ENCODE measurements at regions not wholly inside any gene's neighbourhood (a gene's known extent, or its start where the extent isn't known, plus 50 kb on each side); places are given as distances from the start of the nearest gene placed in this dataset.

- Histone ChIP-seq H3K14ac (ENCODE audit: insufficient read length) (no peak overlapping the region), H3K4me1 (replicated peaks in 1 of 4; ENCODE audit: control insufficient read depth in 3 of 4, insufficient read depth in 4 of 4, low read length in 3 of 4) (peaks cover 5 to 17% (median 12%) of the 10 kb centered on the region in 4 experiments; a peak in 6 of 7 replicates), H3K79me1 (ENCODE audit: low read depth, low read length) (no peaks in the 10 kb centered on the region)
These were observed 407.5 kb upstream of the THBS1 start for GRCh38 chr15:39173426-39173825.

More at GRCh38 chr15:39173426-39173825, 407.5 kb upstream of the THBS1 start:
- DNase-seq (ENCODE audit: low read depth in 1 of 2, low spot score in 2 of 2) (no peak), FAIRE-seq (no peak)
- H2BK15ac ChIP-seq (ENCODE audit: low read length) = no peak overlapping the region
- CTCF ChIA-PET (ENCODE audit: partially characterized antibody) = interaction anchor here (1.9 to 2.6 kb wide), 4 partner anchors 271 to 411 kb away, joined by 5 to 13 read pairs (median 7); partner anchors contain the start of gene THBS1
- no peak overlapping the region for H3K18ac ChIP-seq (ENCODE audit: extremely low read depth, low read length)
- H3K4me3 ChIP-seq (ENCODE audit: extremely low read depth in 1 of 4, insufficient read depth in 2 of 4, low read depth in 3 of 4, low read length in 4 of 4) = no peak overlapping the region
- H2BK5ac ChIP-seq (ENCODE audit: low read depth, low read length) = no peak overlapping the region
- WGBS, 2 experiments (ENCODE audit: extremely low coverage in 1 of 2, insufficient coverage in 1 of 2, insufficient read length in 1 of 2, insufficient replicate concordance in 2 of 2, low coverage in 1 of 2, low lambda C conversion rate in 2 of 2, missing lambda C conversion rate in 1 of 2) = 91% methylated on average over 4 of the region's 4 CpGs; no CpG with 5 or more reads in 1 of the 2 experiments
- TF ChIP-seq KDM1A (IDR thresholded peaks at IDR 0.05; ENCODE audit: borderline replicate concordance, low read length) (no peak), CHD2 (IDR thresholded peaks at IDR 0.05; ENCODE audit: low read length) (no peak), SUZ12 (IDR thresholded peaks at IDR 0.05; ENCODE audit: low read length) (no peak), HDAC6 (IDR thresholded peaks at IDR 0.05; ENCODE audit: low read depth, low read length) (no peak), SIRT6 (IDR thresholded peaks at IDR 0.05; ENCODE audit: low read length) (no peak), NANOG (IDR thresholded peaks at IDR 0.05; ENCODE audit: insufficient read depth, low read depth, low read length, poor library complexity, severe bottlenecking) (no peak), USF2 (IDR thresholded peaks at IDR 0.05; ENCODE audit: low read length) (no peak)
- POLR2A ChIA-PET (ENCODE audit: partially characterized antibody) = interaction anchor here (0.7 to 3.0 kb wide), 2 partner anchors 408 to 414 kb away, joined by 3 to 41 read pairs; partner anchors contain the start of gene THBS1
- H3K4me2 ChIP-seq (ENCODE audit: insufficient read depth in 1 of 2, low read depth in 2 of 2, low read length in 2 of 2) = no peak overlapping the region
- no peak overlapping the region for H2BK20ac ChIP-seq (ENCODE audit: low read length)
- H3K4ac ChIP-seq (replicated peaks; ENCODE audit: insufficient read length, low read depth, low read length) = no peak overlapping the region
- H4K8ac ChIP-seq (ENCODE audit: extremely low read depth, insufficient read depth, low read length) = no peak overlapping the region
- no peak overlapping the region for H4K5ac ChIP-seq (ENCODE audit: insufficient read length, low read depth, low read length)
- H3K23me2 ChIP-seq (ENCODE audit: low read depth, low read length) = no peaks in the 10 kb centered on the region; the same call in 1 of the 2 replicates
- H3K9me3 ChIP-seq (ENCODE audit: insufficient read depth in 2 of 2, low read depth in 1 of 2, low read length in 1 of 2) = no peaks in the 10 kb centered on the region
- H3K56ac ChIP-seq (replicated peaks; ENCODE audit: insufficient read length, low read depth, low read length) = no peak overlapping the region
- no peak overlapping the region for H2AFZ ChIP-seq (ENCODE audit: low read length)
- H3K9ac ChIP-seq (replicated peaks in 1 of 4; ENCODE audit: extremely low read depth in 1 of 4, low read depth in 3 of 4, low read length in 3 of 4) = no peak overlapping the region
- no peak overlapping the region for H2BK120ac ChIP-seq (replicated peaks; ENCODE audit: low read depth, low read length)
- no peak overlapping the region for H4K91ac ChIP-seq (replicated peaks; ENCODE audit: insufficient read length, low read length)
- no peak overlapping the region for H3K27ac ChIP-seq (ENCODE audit: low read depth, low read length)
- no peak overlapping the region for H2AK5ac ChIP-seq (ENCODE audit: low read depth, low read length)
- no peaks in the 10 kb centered on the region for H3K79me2 ChIP-seq (ENCODE audit: control insufficient read depth in 1 of 2, insufficient read depth in 2 of 2, low read length in 2 of 2)
- no peak overlapping the region for H3K23ac ChIP-seq (ENCODE audit: insufficient read length)
- H3K27me3 ChIP-seq (replicated peaks in 1 of 4; ENCODE audit: control insufficient read depth in 3 of 4, extremely low read depth in 1 of 4, insufficient read depth in 3 of 4, low read length in 3 of 4) = no peaks in the 10 kb centered on the region
- H4K20me1 ChIP-seq (replicated peaks in 1 of 2; ENCODE audit: control insufficient read depth in 1 of 2, insufficient read depth in 2 of 2, low read length in 2 of 2) = no peaks in the 10 kb centered on the region
- H2BK12ac ChIP-seq (ENCODE audit: low read depth, low read length) = no peak overlapping the region
- H3K36me3 ChIP-seq (ENCODE audit: control insufficient read depth in 2 of 4, insufficient read depth in 4 of 4, low read length in 3 of 4) = no peaks in the 10 kb centered on the region
